ENCODE measurements at regions not wholly inside any gene's neighbourhood (a gene's known extent, or its start where the extent isn't known, plus 50 kb on each side); places are given as distances from the start of the nearest gene placed in this dataset.

GRCh38 chr18:31255953-31256352, 62.0 kb upstream of the DSG1 start:
- TF ChIP-seq ARNT (IDR thresholded peaks at IDR 0.05) (no peak), FOXM1 (IDR thresholded peaks at IDR 0.05; ENCODE audit: borderline replicate concordance) (no peak), TARDBP (IDR thresholded peaks at IDR 0.05) (no peak), SUZ12 (IDR thresholded peaks at IDR 0.05) (no peak), FOXK2 (IDR thresholded peaks at IDR 0.05) (no peak), SP1 (IDR thresholded peaks at IDR 0.05) (no peak), FOXA1 (IDR thresholded peaks at IDR 0.05) (no peak), ELF4 (IDR thresholded peaks at IDR 0.05) (no peak), ZNF384 (IDR thresholded peaks at IDR 0.05) (no peak), HDGF (IDR thresholded peaks at IDR 0.05; ENCODE audit: borderline replicate concordance) (no peak), LEF1 (IDR thresholded peaks at IDR 0.05; ENCODE audit: borderline replicate concordance) (no peak), PKNOX1 (IDR thresholded peaks at IDR 0.05) (no peak)
